Activated CD4-positive, CD25-positive, alpha-beta regulatory T cell treated with anti-CD3 and anti-CD28 coated beads, Interleukin-2, amount 50 U/mL, for 24 hours (primary cell): ENCODE measurements at regions not wholly inside any gene's neighbourhood (a gene's known extent, or its start where the extent isn't known, plus 50 kb on each side); places are given as distances from the start of the nearest gene placed in this dataset.

Experiments
- ATAC-seq, 2 donors: fragments of 150-1000 bp; cut with Tn5 transposase; one replicate each; pipeline ENCODE4 v1.10.0; 2021; ENCODE audit warnings: mild to moderate bottlenecking in 1 of 2, moderate library complexity in 1 of 2

DNA sequence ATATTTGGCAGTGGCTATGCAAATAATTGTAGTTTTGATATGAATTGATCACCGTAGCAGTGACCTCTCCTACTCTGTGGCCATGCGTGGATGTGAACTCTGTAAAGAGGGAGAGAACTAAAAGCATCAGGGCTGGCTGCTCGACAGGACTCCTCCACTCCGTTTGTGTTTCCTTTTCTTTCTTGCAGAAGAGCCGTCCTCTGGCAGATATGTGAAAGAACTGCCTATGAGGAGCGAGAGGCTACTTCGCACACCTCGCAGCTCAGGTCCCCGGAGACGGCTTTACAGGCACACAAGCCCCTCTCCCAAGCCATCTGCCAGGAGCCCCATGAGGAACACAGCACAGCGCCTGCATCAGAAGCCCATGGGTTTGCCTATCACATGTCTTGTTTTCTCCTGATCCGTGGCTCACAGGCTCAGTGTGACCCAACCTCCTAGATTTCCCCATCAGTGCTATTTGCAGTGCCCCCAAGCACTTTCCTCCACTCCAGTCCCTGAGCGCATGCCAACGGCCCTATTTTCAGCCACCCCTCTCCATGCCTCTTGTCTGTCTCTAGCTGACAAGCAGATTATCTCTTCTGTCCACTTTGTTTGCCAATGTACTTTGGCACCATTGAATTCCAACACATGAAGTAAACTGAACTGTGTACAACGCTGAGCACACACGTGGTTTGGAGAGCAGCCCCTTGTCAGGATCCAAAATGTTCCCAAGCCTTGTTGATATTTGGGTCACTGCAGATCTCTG lies 164.3 kb upstream of the AKR1E2 start:
- ATAC-seq: no peak

DNA sequence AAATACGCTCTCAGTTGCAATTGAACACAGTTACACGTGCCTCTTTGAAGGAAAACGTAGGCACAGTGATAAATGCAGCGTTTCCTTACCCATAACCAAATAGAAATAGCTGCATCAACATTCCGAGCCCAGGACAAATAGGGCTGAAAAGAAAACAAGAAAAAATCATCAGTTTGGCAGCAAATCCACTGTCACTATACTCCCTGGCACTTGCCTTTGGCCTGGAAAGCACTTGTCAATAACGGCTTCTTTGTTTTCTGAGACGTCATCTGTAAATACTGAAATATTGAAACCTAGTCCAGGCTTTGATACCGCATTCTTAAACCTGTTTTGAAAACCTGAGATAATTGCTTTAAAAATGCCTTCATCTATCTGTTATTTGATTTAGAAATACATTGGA lies 167.2 kb upstream of the AKR1E2 start:
- no peak for ATAC-seq

GRCh38 chr10:4656576-4657194 lies 169.3 kb upstream of the AKR1E2 start:
- ATAC-seq: no peak

DNA sequence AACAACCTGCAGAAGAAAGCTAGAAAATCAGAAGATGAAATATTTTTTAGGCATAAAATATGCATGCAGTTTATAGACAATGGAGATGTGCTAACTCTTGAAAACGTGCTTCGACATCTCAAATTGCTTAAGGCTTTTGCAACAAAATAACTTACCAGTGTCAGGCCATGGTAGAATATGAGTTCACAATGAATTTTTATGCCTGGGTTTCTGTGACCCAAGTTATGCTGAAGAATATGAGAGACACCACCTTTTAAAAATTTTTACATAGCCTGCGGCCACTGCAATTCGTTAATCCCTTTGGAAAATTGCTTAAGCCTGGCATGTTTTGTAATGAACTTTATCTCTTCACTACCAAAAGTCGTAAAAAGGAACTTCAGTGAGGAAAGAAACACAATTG lies 170.1 kb upstream of the AKR1E2 start:
- ATAC-seq: no peak

DNA sequence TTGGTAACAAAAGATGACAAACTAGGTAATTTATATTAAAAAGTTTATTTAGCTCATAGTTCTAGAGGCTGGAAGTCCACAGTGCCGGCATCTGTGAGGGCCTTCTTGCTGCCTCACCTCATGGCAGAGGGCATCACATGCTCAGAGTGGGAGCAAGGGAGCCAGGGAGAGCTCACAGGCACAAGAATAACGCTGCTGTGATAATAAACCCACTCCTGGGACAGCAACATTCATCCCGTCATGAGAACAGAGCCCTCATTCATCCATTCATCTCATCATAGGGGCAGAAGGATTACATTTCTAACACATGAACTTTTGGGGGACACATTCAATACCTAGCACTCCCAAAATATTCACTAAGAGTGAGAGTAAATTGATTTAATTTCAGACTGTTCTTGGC lies 170.6 kb upstream of the AKR1E2 start:
- no peak for ATAC-seq

- ATAC-seq: no peak
Measured at GRCh38 chr10:4654496-4654895, 171.5 kb upstream of the AKR1E2 start.

DNA sequence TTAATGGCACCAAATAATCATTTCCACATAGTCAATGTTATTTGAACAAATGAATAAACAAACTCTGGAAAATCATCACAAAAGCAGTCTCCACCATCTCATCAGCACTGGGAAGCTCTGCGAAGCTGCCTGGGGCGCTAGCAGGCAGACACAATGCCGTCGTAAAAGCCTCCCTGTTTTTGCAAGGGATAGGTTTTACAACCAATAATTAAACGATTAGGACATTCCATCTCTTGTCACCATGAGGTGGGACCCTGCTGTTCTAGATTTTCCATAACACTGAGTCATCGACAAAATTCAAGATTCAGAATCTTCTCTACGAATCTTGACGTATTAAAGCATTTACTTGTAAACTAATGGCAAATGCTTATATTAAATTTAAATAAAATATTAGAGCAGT lies 172.8 kb upstream of the AKR1E2 start:
- ATAC-seq: no peak

- ATAC-seq: peak; percentile 89 to 90
Measured at GRCh38 chr10:4652111-4653010, 173.6 kb upstream of the AKR1E2 start.

DNA sequence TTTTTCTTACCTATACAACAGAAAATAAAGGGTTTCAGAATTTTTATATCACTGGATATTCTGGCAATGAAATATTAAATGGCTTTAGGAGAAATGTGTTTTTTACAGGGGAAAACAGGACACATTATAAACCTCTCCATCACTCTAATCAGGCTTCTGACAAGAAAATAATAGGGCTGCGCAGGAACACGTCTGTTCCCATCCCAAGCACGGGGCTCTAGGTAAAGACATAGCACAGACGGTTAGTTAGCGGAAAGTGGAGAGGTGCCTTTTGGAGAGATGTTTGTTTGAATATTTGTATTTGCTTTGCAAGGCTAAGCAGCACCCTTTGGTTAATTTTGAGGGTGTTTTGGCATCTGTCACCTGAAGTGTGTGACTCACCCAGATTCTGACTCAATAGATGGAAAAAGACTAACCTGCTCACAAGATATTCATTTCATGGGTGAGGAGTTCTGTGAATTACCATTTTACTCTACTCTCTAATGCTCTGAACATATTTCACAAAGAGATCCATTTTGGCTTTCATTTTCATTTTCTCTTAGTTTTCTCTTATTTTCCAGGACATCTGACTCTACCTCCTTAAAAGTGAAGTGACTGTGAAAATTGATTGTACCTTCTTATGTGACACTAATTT lies 174.5 kb upstream of the AKR1E2 start:
- ATAC-seq: peak; percentile 79 to 84

GRCh38 chr10:4650582-4650981 lies 175.4 kb upstream of the AKR1E2 start:
- ATAC-seq: no peak

GRCh38 chr10:4649886-4650508 lies 176.0 kb upstream of the AKR1E2 start:
- ATAC-seq: no peak

GRCh38 chr10:4649471-4649870 lies 176.5 kb upstream of the AKR1E2 start:
- no peak for ATAC-seq

- no peak for ATAC-seq
Measured at GRCh38 chr10:4648999-4649398, 177.0 kb upstream of the AKR1E2 start.

DNA sequence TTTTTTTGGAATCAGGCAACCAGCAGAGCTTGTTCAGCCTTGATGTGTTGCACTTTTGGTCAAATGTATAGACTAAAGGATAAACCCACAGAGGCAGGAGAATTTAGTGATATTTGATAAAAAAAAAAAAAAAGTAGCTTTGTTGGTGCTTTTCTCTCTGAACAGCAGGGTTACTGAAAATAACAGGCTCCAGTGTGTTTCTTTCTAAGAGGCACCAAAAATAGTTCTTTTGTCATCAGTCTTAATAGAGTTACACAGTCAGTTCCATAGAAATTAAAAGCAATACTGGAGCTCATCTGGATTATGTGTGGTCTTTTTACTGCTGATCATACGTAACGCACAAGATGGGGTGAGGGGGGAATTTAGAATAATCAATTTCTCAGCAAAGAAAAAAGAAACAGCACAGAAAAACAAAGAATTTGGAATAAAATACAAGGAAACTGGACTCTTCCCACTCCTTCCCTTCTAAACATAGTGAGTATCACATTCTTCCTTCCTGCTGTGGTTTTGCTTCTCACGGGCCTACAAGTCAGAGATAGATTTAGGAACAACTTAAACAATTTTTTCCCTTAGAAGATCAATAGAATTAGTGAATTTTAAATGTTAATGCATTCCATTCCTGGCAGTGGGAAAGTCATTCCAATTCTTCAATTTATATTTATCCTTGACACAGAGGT lies 178.8 kb upstream of the AKR1E2 start:
- ATAC-seq: no peak

DNA sequence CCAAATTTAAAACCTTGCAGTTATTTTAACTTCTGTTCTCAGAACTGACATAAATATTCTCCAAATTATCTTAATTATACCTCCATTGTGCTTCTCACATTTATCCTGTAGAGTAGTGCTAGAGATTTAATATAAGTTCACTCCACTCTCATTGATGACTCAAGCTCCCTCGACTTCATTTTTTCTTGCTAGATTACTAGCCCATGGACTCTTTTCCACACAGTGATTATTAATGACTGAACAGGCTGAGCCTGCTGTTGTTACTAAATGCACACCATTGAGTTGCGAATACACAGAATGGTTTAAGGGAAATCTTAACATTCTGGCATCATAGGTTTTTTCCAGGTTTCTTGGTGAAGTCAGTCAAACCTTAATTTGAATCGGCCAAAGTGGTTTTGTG lies 179.5 kb upstream of the AKR1E2 start:
- ATAC-seq: no peak

- no peak for ATAC-seq
Measured at GRCh38 chr10:4645836-4646235, 180.2 kb upstream of the AKR1E2 start.

DNA sequence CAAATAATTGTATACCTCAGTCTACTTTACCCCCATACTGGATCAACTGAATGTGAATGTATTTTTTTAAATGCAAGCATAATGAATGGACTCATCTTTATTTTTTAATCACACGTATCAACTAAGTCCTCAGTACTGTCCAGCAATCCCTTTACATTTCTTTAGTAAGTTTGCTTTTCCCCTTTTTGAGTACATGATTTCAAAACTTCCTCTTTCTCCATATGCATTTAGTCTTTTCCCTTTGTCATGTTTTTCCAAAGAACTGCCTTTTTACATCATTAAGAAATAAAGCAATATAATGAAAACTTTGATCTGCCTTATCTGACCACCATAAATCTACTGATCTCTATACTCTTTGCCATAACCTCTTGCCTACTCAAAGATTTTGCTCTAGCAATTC lies 182.5 kb upstream of the AKR1E2 start:
- no peak for ATAC-seq

- no peak for ATAC-seq
Measured at GRCh38 chr10:4639960-4640359, 186.0 kb upstream of the AKR1E2 start.

DNA sequence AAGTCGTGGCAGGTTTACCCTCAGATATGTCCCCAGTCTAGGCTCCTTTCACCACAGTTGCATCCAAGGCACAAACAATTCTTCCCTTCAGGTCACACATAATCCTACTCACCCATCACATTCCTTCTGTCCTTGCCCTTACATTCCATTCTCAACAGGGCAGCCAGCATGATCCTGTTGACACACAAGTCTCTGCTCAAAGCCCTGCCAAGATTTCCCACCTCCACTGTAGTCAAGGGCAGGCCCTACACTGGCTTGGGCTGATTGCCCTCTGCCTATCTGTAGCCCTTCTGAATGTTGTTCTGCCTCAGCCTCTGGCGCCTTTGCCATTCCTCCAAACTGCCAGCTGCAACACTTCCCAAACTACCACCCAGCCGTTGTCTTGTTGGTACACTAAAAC lies 187.9 kb upstream of the AKR1E2 start:
- ATAC-seq: no peak

DNA sequence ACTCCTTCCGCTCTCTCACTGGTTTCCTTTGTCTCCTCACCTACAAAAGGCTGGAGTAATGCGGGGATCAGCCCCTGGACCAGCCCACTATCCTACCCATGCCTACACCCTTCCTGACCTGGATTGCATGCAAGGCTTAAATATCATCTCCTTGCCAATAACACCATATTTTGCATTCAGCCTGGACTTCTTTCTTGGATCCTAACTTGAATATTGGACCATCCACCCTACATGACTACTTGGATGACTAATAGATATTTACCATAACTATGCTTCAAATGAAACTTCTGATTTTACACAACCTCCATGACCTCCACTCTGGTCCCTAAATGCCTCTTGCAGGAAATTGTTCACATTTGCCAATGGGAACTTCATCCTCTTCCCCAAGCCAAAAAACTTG lies 188.3 kb upstream of the AKR1E2 start:
- ATAC-seq: no peak

GRCh38 chr10:4635883-4636282 lies 190.1 kb upstream of the AKR1E2 start:
- peak; percentile 77 to 82 for ATAC-seq

GRCh38 chr10:4635388-4635787 lies 190.6 kb upstream of the AKR1E2 start:
- ATAC-seq: peak; percentile 89 to 91
